HG02798 (cell line): ENCODE measurements at regions not wholly inside any gene's neighbourhood (a gene's known extent, or its start where the extent isn't known, plus 50 kb on each side); places are given as distances from the start of the nearest gene placed in this dataset.
"Not testable (repeated sequence)": the region's sequence is repeated elsewhere in the genome, so short reads cannot be mapped to it uniquely, and the experiment has no call there.

Experiments used
- ATAC-seq: cut with Tn5 transposase; IDR thresholded peaks from one replicate; pipeline ENCODE4 v1.9.1; 2021; ENCODE audit warnings: mild to moderate bottlenecking; ENCODE audit not compliant: unreplicated experiment, poor library complexity

DNA sequence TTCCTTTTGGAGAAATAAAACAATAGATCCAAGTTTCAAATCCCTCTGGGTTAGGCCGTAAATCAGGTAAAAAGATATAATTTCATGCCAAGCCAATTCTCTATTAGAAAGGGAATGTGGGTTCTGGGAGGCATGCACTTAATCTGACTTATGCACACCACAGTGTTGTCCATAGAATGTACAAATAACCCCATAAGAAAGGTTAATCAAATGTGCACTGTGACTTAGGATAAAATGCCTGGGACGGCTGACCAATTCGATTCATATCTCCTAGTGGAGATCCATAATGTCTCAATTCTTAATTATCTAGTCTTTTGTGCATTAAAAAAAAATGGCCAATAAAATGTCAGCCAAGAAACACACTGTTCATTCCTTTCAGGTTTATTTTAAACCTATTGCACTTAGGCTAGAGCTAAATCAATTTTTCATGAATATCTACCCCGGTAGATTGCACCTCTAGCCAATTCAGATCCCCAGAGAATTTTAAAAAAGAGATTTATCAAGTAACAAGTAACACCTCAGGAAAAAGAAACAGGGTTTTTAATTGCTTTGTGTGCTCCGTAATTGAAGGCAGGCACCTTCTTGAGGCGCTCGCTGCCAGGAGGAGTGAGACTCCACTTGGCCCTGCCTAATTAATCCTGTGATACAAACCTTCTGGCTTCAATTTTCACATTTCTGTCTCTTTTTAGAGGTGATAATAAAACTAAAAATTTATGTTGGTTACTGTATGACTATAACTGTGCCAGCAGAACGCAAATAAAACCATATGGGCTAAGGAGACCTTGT is 265.1 kb downstream of the ETV1 start:
- no peak for ATAC-seq

DNA sequence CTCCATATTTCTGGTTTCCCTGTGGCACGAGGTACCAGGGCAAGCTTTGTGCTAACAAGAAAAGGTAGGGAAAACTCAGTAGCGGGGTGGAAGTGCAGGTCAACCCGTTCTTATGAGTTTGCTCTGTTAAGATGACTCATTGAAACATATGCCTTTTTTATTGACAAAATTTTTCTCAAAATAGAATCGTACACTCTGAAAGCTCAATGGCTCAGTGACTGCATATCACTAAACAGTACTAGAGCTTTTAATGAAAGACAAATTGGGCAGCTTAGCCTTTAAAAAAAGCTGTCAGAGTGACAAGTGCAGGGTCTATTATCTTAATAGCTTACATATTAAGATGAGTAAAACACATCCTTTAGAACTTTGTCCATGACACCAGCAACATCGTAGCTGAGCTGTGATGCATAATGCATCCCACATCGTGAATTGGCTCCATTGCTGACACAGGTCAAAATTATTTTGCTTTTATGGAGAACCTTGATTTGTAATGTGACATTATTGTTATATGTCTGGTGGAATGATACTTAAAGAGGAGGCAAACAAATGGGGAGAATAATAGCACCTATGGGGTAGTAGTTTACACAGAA is 264.4 kb downstream of the ETV1 start:
- no peak for ATAC-seq

DNA sequence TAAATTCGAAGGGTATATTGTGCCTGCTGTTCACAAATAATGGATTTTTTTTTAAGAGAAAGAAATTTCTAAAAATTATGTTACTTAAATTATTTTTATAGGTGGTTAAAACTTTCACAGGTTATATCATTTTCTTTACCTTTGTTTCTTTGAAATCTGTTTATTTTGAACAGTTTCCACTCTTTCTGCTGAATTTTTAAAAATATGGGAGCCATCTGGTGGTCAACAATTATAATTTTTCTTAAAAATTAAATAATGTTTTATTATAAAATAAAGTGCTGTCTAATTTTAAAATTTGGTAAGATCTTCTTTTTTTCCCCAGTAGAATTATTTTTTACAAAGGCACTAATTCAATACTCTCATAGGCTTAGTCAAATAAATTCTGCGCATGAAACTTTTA is 263.9 kb downstream of the ETV1 start:
- ATAC-seq, result no peak

DNA sequence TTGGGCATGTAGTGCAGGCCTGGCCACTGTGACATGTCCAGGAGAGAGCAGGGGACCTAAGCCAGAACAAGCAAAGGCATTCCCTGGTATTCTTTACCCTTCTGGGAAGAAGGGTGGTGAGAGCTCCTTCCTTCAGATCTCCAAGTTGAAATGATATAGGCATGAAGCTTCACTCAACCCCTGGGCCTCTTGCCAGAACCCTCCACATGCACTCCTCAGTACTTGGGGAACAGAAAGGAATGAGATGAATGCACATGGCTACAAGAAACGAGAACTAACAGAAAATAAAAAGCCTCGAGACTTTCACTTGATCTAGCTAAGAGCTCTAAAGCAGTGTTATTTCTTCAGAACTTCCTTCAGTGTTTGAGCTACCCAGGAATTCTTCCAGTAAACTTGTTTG is 262.2 kb downstream of the ETV1 start:
- ATAC-seq, result no peak

DNA sequence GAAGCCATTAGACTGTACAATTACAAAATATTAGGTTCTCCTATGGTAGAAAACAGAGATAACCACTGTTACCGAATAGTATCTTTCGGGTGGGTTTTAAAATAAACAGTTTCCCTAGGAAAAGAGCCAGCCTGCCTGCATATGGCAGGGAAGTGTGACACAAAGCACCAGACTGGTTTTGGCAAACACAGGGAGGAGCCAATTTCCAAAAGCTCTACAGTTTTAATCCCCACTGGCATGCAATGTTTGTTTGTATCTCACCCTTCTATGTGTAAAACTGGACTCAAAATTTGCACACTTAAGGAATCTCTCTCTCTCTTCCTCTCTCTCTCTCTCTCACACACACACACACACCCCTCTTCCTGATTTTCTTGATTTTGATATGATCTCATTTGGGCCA is 261.7 kb downstream of the ETV1 start:
- no peak for ATAC-seq

DNA sequence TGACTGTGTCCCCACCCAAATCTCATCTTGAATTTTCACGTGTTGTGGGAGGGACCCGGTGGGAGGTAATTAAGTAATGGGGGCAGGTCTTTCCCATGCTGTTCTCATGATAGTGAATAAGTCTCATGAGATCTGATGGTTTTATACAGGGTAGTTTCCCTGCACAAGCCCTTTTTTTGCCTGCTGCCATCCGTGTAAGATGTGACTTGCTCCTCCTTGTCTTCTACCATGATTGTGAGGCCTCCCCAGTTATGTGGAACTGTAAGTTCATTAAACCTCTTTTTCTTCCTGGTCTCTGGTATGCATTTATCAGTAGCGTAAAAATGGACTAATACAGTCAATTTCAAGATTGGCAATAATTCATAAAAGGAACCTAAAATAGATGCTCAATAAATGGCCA is 261.0 kb downstream of the ETV1 start:
- not testable (repeated sequence) for ATAC-seq

DNA sequence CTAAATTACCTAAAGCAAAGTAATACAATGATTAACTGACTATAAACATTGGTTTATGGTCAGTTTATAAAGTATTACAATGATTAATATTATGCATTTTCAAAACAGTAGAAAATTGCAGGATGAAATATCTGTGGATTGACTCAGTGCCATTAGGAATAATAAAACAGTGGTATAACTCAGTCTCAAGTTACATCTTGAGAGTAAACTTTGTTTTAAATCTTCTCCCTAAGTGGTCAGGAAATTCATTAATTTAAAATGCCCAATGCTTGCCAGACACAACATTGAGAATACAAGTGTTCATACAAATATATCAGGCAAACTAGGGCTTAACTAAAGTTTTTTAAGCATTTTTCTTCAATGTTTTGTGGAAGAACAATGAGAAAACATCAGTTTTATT is 257.8 kb downstream of the ETV1 start:
- no peak for ATAC-seq

DNA sequence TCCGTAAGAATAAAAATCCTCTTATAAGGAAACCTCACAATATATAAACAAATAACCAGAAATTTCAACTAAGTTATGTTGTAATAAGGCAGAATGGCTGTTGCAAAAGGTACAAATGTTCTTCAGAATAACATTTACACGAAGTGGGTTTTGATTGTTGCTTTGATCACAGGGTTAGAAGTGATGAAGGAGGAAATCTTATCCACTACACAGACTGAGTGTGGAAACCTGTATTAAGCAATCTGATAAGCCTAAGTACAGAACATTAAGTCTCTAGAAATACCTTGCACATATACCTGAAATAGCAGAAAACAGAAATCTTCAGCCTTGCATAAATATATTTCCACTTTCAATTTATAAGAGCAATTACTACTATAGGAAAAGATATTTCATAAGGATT is 251.9 kb downstream of the ETV1 start:
- no peak for ATAC-seq

DNA sequence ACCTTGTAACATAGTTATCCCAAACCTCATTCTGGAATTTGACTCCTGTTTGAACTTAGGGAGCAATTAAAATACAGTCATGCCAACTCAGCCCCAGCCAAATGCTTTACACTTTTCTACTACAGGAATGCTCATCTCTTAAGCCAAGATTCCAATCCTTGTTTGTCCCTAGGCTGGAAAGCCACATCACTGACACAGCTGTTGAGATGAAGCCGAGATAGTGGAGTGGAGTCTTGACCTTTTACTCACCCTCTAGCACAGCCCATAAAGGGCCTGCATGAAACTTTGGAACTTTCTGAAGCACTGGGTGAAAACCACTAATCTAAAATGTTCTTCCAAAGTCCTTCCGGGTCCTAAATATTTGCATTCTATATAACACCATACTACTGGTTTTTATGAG is 247.3 kb downstream of the ETV1 start:
- ATAC-seq, result no peak

DNA sequence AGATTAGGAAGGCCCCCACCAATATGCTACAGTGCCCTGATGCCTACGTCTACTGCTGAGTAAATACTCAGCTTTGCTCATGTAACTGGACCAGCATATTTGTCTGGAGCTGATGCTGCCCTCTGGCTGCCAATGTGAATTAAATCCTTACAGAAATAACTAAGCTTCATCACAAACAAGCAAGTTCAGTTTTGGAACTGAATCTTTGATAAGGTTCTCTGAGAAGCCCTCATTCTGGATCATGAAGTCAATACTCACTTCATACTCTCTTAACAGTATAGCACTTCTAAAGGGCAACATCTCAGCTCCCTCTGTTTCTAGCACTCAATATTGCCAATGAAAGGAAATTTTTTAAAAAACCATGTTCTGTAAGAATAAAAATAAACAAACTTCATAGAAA is 246.7 kb downstream of the ETV1 start:
- no peak for ATAC-seq

DNA sequence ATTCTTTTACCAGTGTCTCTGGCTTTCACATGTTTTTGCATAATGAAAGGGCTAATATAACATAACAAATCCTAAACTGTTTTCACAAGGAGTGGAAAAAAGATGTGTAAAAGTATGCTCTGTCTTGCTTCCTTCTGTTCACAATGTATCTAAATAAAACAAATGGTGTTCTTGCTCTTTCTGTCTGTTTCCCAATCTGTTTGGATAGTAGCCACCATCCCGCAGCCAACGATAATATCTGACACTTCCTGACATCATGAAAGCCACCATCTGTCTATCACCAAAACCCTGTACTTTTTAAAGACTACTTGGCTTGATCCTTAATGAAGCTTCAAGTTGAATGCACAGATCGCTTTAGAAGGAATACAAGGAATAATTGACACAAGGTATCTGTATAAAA is 246.2 kb downstream of the ETV1 start:
- no peak for ATAC-seq

DNA sequence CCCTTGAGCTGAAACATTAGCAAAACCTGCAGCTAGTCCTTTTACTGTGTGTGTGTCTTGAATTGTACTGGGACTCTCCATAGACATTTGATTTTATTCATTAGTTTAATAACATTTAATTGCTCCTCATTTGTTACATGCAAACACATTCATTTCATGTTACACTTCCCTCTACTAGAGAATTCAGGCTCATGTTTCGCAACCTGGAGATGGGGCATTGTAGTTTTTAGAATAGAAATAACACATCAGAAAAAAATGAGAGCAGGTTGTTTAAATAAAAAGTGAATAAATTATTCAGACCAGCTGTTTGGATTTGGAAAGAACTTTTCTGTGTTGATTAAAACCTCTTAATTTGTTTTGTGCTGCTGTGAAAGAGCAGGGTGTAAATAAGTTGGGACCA is 243.9 kb downstream of the ETV1 start:
- ATAC-seq, result no peak

DNA sequence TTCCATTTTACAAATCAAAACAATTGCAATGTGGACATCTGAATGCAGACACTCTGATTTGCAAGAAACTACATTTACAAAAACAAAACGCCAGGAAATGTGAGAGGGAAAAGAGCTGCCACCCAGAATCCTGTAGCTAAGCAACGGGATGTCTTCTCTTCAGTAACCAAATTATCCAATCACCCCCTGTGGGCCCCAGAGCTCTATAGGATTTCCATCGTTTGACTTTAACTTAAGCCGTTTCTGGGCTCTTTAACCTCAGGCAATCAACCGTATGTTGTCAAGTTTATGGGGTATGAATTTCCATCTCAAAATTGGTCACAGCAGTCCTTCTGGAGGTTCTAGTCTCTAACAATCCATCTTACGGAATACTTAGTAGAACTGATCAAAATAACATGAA is 240.5 kb downstream of the ETV1 start:
- ATAC-seq, result no peak

DNA sequence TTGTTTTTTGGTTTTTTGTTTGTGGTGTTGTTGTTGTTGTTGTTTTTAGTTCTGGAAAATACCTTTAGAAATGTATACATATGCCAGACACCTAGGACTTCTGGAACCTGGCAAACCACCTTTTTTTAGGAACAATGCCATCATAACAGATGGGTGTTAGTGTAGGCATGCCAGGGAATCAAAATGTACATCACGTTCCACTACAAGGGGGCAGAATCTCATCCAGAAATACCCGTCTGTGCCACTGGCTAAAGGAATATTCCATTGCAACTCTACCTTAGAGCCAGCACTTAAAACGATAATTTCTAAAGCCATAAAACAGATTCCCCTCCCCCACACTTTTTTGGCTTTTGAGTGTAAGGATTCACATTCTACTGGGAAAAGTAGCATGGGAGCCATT is 239.8 kb downstream of the ETV1 start:
- no peak for ATAC-seq

DNA sequence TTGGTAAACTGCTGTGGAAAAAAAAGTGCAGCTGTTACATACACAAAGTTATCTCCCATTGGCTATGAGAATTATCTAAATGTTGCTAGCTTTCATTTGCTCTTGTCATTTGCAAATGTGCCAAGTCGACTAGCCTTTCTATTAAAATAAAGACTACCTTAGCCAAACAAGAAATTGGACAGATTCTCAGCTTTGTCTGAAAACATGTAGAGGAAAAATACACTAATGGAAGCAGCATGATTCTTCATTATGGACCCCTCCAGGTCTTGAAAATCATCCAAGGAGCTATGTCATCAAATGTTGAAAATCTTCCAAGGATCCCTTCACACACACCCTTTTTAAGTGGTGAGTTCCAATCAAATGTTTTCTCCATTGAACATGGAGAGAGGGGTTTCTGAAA is 237.7 kb downstream of the ETV1 start:
- no peak for ATAC-seq

DNA sequence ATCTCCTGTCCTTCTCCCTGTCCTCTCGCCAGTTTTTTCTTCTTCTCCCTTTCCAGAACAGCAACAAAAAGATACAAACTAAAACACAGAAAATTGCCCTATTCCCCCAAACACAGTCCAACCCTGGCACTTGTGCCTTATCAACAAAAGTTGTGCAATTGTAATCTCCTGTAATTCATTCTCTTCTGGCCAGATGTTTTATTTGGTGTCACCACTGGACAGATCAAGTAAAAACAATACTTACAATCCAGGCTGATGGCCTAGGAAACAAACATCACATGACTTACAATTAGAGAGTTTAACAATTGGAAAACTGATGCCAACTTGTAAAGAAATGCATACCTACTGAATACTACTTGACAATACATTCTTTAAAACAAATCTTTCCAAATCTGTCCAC is 231.6 kb downstream of the ETV1 start:
- ATAC-seq, result no peak

DNA sequence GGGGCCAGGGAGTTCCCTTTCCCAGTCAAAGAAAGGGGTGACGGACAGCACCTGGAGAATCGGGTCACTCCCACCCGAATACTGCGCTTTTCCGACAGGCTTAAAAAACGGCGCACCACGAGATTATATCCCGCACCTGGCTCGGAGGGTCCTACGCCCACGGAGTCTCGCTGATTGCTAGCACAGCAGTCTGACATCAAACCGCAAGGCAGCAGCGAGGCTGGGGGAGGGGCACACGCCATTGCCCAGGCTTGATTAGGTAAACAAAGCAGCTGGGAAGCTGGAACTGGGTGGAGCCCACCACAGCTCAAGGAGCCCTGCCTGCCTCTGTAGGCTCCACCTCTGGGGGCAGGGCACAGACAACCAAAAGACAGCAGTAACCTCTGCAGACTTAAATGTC is 223.6 kb downstream of the ETV1 start:
- not testable (repeated sequence) for ATAC-seq

DNA sequence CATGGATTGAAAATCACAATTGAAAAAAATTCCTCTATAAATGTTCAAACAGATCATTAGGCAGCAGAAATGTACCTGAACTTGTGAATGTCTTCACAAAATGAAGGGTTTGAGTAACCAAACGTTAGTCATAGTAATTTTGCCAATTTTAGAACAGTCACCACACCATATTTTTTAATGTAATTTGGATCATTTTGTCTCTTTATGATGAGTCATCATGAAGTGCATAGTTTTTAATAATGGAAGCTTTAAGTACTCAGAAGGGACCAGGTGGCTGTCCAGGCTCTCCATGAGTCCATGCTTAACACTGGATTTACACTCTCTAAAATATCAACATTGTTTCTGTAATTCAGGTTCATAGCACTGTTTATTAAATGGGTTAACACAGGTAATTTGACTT is 219.2 kb downstream of the ETV1 start:
- no peak for ATAC-seq

DNA sequence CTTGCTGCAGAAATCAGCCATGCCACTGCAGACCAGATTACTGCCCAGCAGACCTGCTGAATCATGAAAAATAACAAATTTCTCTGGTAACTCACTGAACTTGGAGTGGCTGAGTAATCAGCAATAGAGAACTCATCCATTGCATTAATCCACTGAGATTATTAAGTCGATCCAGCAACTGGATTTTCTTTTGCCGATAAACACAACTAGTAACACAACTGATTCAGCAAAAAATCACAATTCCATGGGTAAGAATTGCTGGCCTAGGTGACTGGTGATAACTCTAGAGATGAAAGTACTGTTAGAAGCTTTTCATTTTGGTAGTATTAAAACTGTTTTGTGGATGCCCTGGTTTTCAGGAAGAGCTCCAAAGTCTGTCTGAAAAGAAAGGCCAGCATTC is 214.5 kb downstream of the ETV1 start:
- ATAC-seq, result no peak

DNA sequence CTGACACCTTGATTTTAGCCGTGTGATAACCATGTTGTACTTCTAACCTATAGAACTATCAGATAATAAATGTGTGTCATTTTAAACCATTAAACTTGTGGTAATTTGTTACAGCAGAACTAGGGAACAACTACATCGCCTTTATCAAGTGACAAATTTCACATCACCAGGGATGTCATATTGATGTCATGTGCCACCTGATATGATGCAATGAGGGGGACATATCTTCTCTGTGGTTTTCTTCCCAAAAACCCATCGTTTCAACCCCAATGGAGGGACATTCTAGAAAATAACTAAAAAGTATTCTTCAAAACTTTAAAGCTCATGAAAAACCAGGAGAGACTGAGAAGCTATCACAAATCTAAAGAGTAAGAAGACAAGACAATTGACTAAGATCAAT is 212.2 kb downstream of the ETV1 start:
- ATAC-seq, result no peak

DNA sequence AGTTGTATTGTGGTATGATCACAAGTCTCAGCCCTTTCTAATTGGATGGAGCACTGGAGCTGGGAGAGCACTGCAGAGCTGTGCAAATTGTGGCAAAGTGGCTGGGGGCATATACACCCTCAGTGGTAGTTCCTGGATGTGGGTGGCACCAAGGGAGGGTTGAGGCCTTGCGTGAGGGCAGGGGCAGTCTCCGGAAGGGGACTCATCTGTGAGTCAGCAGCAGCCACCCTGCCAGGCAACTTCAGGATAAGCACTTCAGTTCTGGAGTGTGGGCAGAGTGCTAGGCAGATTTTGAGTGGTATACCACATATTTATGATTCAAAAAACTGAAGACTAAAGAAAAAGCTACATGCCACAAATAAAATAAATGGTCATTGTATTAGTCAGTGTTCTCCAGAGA is 210.5 kb downstream of the ETV1 start:
- ATAC-seq, result no peak

DNA sequence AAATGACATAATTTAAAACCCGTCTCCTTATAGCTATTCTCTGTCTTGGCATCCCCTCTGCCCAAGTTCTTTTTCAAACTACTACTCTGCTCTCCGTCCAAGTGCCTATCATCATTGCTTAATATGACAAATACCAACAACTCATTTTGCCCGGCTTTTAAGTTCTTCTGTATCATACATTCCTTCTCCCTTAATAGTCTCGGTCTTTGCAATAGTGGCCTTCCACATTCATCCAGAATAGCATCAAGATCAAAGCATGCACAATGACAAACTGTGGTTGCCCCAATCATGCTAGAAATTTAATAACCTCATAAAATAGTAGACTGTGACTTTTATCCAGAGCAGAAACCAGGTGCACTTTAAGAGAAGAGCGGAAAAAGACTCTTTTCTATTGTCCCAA is 198.9 kb downstream of the ETV1 start:
- no peak for ATAC-seq
